NB4 (cell line): ENCODE measurements at regions not wholly inside any gene's neighbourhood (a gene's known extent, or its start where the extent isn't known, plus 50 kb on each side); places are given as distances from the start of the nearest gene placed in this dataset.

Experiments
- POLR2A ChIP-seq: IDR thresholded peaks from 2 replicates; pipeline ENCODE4 v1.6.1; 2011; ENCODE audit warnings: mild to moderate bottlenecking; ENCODE audit not compliant: insufficient read length; ENCODE audit errors: extremely low read depth
- TF ChIP-seq, protein P1 (sequence below): IDR thresholded peaks from one replicate; pipeline ENCODE4 v1.5.1; 2012; ENCODE audit warnings: low read depth, low read length
- TF ChIP-seq, protein P2 (sequence below): IDR thresholded peaks from 2 replicates; pipeline ENCODE4 v1.6.1; 2011; ENCODE audit warnings: low read depth, low read length

DNA sequence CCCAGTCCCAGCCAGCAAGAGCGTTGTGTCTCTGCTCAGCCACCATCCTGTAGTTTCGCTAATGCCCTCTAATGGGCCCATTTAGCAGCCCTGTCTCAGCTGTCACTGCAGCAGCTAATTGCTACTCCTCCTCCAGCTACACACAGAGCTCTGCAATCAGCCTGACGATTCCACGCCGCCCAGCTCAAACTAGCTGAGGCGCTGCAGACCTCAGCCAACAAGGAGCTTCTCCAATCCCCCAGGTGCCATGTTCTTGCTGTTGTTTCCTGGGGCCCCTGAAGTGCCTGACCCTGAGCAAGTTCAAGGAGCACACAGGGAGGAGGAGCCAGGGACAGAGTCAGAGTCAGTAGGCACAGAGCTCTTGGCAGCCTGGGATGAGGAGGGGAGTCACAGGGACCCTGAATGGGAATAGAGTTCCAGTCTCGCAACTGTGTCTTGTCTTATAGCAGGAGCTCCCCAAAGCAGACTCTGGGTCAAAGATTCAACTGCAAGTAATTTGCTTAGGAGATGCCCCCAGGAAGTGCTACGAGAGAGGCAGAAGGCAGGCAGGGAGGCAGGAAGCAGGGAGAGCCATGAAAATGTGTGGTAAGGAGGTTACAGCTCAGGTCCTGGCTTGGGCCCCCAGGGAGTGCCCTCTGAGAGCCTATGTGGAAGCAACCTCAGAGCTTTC is 135.8 kb upstream of the UNC5B start:
- TF ChIP-seq, protein P1, sequence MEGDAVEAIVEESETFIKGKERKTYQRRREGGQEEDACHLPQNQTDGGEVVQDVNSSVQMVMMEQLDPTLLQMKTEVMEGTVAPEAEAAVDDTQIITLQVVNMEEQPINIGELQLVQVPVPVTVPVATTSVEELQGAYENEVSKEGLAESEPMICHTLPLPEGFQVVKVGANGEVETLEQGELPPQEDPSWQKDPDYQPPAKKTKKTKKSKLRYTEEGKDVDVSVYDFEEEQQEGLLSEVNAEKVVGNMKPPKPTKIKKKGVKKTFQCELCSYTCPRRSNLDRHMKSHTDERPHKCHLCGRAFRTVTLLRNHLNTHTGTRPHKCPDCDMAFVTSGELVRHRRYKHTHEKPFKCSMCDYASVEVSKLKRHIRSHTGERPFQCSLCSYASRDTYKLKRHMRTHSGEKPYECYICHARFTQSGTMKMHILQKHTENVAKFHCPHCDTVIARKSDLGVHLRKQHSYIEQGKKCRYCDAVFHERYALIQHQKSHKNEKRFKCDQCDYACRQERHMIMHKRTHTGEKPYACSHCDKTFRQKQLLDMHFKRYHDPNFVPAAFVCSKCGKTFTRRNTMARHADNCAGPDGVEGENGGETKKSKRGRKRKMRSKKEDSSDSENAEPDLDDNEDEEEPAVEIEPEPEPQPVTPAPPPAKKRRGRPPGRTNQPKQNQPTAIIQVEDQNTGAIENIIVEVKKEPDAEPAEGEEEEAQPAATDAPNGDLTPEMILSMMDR = no peak
- TF ChIP-seq POLR2A = no peak
- TF ChIP-seq, protein P2, sequence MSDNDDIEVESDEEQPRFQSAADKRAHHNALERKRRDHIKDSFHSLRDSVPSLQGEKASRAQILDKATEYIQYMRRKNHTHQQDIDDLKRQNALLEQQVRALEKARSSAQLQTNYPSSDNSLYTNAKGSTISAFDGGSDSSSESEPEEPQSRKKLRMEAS = no peak
